Endometrial microvascular endothelial cells (primary cell): ENCODE measurements at regions not wholly inside any gene's neighbourhood (a gene's known extent, or its start where the extent isn't known, plus 50 kb on each side); places are given as distances from the start of the nearest gene placed in this dataset.

Source experiments
- in situ Hi-C: cut with HindIII; loops from 2 replicates; pipeline ENCODE4 v1.10.0; 2017; ENCODE audit warnings: low sequenced_read_pairs, low pct_unique_long_range_greater_than_20kb; ENCODE audit errors: inconsistent ontology term

DNA sequence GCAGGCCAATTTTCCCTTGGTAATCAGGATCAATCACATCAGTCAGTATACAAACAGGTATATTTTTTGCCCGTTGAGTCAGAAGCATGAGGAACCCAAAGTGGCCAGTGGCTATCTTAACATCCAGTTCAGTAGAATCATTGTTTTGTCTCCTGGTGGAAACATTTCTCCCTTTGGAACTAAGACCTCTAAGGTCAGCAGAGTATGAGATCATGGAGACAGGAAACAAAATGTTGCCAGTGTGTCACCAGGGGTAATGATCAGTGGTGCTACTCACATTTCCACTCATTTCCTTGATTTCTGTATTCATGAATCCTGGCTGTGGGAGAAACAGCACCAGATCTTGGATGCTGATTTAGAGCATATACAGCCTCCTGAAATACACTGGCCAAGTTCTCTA lies 553.0 kb downstream of the CSNK1G3 start:
- in situ Hi-C loops: loop anchor here (25.0 kb wide), 1 partner anchor 178 kb away; no protein-coding TSS in a partner anchor

GRCh38 chr5:124061663-124062062 lies 549.7 kb downstream of the CSNK1G3 start:
- in situ Hi-C loops: loop anchor here (25.0 kb wide), 1 partner anchor 174 kb away; no protein-coding TSS in a partner anchor

- in situ Hi-C loops: loop anchor here (25.0 kb wide), 1 partner anchor 174 kb away; no protein-coding TSS in a partner anchor
Measured at GRCh38 chr5:124061068-124061430, 549.1 kb downstream of the CSNK1G3 start.

GRCh38 chr5:124060413-124061067 lies 548.6 kb downstream of the CSNK1G3 start:
- in situ Hi-C loops: loop anchor here (25.0 kb wide), 1 partner anchor 173 kb away; no protein-coding TSS in a partner anchor

GRCh38 chr5:124060011-124060410 lies 548.0 kb downstream of the CSNK1G3 start:
- in situ Hi-C loops: loop anchor here (25.0 kb wide), 1 partner anchor 173 kb away; no protein-coding TSS in a partner anchor

DNA sequence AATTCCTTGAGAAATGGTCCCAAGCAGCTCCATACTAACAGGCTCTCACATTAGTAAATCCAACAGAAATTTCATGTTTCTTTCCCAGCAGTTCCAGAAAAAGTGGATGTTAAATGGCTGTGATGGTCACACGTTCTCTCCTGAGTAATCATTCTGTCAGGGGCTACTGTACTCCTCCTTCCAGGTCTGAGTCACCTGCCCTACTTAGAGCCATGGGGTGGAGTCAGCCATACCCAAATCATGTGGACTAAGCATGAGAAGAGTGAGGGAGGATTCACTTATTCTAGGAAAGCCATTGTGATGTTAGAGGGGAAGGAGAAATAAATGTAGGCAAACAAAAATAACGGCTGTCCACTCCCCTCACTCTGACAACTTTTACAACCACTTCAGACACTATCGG lies 547.2 kb downstream of the CSNK1G3 start:
- in situ Hi-C loops: loop anchor here (25.0 kb wide), 1 partner anchor 172 kb away; no protein-coding TSS in a partner anchor

DNA sequence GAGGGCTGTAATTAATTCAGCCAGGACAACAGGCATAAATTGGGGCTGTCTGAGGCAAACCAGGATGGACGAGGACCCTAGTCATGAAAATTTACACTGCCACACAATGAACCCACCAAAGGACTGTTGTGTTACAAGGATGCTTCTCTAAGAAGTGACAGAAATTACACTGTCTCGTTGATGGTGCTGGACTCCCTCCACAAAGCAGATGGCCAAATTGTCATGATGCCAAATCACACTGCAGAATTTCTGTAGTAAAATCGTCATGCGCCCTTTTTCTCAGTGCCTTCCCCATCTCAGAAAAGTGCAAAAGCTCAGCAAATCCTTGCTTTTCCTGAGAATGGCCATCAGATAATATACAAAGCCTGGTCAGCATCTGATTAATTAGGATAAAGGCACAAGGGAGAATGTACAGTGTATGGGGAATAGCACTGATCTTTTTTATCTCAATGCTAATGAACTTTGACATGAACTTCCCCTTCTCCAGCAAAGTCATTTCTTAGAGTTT lies 545.8 kb downstream of the CSNK1G3 start:
- in situ Hi-C loops: loop anchor here (25.0 kb wide), 1 partner anchor 170 kb away; no protein-coding TSS in a partner anchor

DNA sequence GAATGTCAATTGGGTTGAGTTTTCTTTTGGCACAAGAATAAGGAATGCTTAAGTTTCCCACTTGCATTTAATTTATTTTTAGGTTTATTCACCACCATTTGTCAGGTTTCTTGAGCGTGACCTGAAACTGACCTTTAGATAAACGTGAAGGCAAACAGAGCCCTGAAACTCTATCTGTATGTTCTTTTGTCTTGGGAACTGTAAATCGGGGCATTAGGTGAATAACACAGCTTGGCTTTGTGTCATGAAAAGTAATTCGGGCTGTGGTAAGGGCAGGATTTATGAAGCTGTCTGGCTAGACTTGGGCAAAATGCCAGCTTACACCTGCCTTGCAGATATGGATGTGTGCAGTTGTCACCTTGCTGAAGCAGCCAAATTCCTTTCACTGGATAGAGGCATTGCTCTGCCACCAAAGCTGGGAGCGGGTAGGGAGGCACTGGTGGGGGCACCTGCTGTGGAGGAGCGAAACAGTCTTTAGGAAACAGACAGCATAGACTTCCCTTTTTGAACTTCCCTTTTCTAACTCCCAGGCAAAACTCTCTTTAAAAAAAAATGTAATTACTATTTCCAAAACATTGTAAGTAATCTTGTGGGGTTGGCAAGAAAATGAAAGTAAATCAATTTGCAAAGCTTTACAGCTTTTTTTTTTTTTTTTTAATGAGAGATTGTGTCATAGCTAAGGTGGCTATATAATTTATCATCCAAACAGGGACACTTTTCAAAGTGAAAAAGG lies 545.2 kb downstream of the CSNK1G3 start:
- in situ Hi-C loops: loop anchor here (25.0 kb wide), 1 partner anchor 170 kb away; no protein-coding TSS in a partner anchor

- in situ Hi-C loops: loop anchor here (25.0 kb wide), 1 partner anchor 169 kb away; no protein-coding TSS in a partner anchor
Measured at GRCh38 chr5:124056326-124056990, 544.5 kb downstream of the CSNK1G3 start.

DNA sequence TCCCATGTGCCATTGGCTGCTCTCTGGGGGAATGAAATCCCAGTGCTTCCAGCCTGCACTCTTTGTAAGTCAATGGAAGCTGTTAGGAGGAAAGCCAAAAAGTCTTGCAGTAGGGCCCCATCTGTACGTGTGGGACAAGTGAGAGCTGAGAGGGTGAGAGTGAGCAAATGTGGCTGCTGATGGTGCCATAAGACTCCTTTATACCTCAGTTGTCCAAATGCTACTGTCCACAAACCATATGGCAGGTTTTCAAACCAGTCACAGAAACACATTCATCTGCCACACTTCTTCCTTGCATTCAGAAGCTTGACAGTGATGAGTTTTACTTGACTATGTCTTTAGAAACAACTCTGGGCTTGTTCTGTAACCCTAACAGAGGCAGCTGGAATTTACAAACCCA lies 543.8 kb downstream of the CSNK1G3 start:
- in situ Hi-C loops: loop anchor here (25.0 kb wide), 1 partner anchor 168 kb away; no protein-coding TSS in a partner anchor

GRCh38 chr5:124054564-124054963 lies 542.6 kb downstream of the CSNK1G3 start:
- in situ Hi-C loops: loop anchor here (25.0 kb wide), 1 partner anchor 167 kb away; no protein-coding TSS in a partner anchor

DNA sequence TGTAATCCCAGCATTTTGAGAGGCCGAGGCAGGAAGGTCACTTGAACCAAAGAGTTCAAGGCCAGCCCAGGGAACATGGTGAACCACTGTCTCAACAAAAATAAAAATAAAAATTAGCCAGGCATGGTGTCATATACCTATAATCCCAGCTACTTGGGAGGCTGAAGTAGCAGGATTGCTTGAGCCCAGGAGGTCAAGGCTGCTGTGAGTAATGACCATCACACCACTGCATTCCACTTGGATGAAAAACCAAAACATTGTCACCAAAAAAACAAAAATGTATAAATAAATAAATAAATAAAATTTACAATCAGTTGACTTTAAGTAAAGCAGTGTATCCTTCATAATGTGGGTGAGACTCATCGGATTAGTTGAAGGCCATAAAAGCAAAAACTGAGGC lies 541.4 kb downstream of the CSNK1G3 start:
- in situ Hi-C loops: loop anchor here (25.0 kb wide), 1 partner anchor 166 kb away; no protein-coding TSS in a partner anchor

GRCh38 chr5:124052201-124052600 lies 540.2 kb downstream of the CSNK1G3 start:
- in situ Hi-C loops: loop anchor here (25.0 kb wide), 1 partner anchor 165 kb away; no protein-coding TSS in a partner anchor

DNA sequence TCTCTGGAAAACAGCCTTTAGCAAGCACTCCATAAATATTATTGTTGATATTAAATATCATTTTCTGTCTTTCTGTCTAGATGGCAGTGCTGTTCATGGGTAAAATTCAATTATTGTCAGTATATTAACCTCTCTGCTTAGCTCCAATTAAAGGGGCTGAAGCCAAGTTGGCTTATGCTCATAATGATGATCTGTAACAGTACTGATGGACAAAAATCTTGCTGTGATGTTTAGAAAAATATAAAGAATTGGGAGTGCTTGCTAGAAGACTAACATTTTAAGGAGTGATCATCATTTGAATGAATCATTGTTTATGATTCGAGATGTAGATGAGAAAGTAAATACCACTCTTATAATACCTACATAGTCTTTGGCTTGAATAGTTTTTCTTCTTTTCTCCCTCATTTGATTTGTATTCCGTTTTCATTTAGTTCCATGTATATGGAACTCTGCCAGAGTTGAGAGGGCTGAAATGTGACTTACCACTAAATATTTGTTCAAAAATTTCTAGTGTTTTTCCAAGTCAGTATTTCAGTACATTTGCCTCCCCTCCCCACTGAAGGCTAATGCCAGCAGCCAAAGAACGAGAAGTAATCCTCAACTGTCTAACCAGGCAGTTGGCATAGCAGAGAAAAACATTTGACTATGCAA lies 538.3 kb downstream of the CSNK1G3 start:
- in situ Hi-C loops: loop anchor here (25.0 kb wide), 1 partner anchor 163 kb away; no protein-coding TSS in a partner anchor

DNA sequence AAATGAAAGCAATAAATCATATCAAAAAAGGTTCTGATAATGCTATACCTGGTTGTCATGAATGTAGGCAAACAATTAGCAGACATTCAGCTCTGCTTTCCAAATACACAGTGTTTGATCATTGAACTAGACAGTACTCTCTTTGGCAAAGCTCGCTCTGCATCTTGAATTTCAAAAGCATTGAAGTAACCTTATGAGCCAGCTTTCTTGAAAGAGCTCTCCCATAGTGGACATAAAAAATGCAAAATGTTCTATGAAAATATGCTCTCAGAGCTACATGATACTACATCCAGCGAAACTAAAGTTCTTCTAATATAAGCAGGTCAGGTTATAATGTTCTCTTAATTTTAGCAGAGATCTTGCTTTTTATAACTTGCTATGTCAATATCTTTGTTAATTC lies 533.4 kb downstream of the CSNK1G3 start:
- in situ Hi-C loops: no loop called here

- in situ Hi-C loops: no loop called here
Measured at GRCh38 chr5:124044613-124045012, 532.6 kb downstream of the CSNK1G3 start.

- in situ Hi-C loops: no loop called here
Measured at GRCh38 chr5:124043456-124043855, 531.5 kb downstream of the CSNK1G3 start.

DNA sequence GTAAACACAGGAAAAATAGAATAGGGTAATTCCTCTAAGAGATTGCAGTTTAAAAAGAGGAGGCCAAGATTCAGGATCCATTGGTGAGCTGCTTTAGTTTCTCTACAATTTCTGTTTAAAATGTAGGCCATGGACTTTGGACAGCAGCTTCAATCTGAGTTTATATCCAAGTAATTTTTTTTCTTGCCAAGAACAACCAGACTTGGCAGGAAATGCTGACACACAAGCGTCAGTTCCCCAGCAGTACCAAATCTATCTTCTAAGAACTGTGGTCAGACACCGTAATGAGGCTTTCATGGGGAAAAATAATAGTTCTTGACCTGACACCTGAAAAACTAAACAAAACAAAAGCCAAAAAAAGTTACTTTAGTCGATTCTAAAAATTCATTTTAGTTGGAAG lies 528.8 kb downstream of the CSNK1G3 start:
- in situ Hi-C loops: no loop called here
